ENCODE measurements at regions not wholly inside any gene's neighbourhood (a gene's known extent, or its start where the extent isn't known, plus 50 kb on each side); places are given as distances from the start of the nearest gene placed in this dataset.

DNA sequence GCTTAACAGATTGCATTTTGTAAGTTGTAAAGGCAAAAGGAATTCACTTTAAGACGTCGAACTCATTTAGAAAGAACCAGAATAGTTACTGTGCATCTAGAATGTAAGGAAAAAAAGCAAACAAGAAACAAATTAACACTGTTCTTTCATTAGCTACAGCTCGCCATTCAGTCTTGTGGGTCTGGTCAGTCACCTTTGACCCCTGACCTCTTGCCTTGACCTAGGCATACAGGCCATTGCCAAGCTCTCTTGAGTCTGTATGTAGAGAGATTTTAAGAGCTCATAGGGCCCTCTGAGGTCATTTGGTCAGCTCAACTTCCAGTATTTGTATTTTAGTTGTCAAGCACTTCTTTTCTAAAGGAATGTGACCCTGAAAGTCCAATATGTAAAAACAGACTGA lies 318.7 kb downstream of the DHX35 start:
- no peak for DNase-seq

DNA sequence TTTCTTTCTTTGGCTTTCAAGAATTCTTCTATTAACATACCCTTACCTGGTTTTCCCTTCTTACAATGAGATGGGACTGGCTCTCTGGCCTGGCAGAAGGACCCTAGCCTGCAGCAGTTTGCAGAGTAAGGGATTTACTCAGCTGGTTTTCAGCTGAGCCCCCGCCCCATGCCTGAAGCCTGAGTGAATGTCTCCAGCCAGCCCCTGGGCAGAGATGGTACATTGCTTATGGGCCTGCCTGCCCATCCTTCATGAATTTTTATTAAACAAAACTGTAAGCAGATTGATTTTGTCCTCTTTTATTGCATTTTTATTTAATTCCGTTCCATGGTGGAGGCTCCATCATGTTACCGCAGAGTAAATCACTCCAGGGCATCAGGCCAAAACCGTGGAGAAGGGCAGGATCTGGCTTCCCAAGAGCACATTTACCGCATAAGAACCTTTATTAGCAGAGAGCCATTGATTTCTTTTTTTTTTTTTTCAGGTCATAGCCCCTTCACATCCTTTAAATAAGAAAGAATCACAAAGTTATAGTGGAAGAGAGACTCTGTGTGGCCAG lies 316.2 kb downstream of the DHX35 start:
- no peak for DNase-seq

DNA sequence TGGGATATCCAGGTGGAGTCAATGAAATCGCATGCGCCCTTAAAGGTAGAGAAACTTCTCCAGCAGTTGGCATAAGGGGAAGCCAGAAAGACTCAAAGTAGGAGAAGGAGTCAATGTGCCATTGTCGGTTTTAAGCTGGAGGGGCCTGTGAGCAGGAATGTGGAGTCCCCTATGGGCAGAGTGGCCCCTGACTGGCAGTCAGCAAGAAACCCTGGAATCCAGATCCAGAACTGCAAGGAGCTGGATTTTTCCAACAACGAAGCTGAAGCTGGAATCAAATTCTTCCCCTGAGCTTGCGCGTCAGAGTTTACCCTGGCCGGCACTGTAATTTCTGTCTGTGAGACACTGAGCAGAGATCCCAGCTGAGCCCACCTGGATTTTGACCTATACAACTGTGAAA lies 315.0 kb downstream of the DHX35 start:
- DNase-seq, result no peak

DNA sequence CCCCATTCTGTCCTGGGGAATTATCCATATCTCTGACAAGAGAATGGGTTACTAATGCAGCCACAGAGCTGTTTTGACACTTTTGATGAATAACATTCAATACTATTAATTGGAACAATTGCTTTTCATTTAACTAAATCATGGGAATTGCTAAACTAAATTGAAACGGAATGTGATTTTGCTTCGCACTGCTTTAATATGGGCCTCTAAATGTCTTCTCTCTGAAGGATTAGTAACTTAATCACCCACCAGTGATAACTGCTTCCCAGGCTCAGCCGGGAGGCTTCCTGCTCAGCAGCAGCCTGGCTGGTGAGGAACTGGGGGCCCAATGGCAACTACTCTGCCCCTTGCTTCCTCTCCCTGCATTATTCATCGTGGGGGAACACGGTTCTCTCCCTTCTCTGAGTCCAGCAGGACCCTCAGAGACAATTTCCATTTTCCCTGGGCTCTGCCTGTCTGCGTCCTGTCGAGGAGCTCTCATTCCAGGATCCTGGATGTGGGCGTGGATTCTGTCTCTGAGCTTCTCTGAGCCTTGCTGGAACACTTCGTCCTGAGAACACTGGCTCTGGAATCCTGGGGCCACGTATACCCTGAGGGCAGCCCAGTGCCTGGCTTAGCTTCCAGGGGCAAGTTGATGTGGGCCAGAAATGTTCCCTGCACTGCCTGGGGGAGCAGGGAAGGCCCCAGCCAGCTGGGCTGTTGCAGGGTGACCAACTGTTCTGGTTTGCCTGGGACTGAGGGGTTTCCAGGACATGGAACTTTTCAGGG lies 308.9 kb downstream of the DHX35 start:
- DNase-seq, result no peak

DNA sequence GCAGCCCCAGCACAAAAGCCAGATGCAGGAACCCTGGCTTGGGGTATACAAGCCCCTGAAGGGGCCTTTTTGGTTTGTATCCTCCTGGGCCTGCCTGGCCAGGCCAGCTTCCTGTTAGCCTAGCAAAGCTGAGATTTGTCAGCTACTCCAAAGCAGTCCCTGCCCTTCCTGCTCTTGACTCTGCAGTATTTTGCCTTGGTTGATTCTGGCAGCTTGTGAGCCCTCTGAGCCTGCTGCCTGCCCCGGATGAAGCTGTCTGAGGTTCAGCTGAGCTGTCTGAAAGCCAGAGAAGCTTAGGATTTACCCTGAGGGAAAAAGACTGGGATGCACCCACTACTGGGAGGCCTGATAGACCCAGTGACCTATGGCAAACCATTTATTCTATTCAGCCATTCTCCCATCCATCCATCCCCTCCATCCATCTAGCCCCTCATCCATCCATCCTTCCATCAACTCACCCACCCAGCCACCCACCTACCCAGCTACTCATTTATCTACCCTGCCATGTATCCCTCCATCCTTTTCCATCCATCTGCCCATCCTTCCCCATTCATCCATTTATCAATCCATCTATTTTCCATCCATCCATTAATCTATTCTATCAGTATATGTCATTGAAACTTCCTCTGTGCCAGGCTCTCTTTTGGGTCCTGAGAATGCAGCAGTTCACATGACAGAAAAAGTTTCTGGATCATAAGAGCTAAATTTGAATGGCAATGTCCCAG lies 307.5 kb downstream of the DHX35 start:
- DNase-seq, result no peak

DNA sequence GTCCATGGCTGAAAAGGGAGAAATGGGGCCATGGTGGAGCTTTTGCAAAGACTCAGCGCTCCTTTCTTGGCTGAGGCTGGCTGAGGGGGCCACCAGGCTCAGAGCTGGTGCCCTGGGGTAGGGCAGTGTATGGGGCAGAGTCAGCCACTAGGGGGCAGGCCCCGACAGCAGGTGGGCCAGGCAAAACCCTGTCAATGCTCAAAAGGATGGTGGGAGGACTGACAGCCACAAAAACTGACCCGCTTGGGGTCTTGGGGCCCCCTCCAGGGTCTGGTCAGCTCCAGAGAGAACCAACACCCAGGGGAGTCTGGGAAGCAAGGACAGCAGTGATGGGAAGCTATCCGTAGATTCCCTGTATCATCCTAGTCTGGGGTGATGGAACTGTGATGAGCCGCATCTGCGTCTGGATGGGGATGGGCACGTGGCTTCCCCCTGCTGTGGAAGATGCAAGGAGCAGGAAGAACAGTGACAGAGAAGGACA lies 306.9 kb downstream of the DHX35 start:
- peak; percentile 4 to 61 (median 28) for DNase-seq

DNA sequence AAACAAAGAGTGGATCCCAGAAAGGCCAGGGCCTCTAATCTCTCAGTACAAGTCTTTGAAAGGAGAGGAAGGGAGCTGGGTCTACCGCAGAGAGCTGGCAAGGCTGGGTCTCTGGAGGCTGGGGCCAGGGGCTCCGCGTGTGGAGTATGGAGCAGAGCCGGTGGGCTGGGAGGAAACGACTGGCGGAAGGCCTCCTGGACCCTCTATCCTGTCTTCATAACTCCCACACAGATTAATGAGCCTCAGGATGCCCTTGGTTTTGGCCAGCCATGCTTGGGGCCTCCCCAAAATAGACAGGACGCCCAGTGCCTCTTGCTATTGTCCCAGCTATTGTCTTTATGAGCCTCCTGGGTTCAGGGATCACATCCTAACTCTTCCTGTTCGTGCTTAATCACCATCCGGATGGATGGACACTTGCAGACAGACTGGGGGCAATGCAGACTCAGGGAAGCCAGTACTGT lies 306.4 kb downstream of the DHX35 start:
- no peak for DNase-seq

DNA sequence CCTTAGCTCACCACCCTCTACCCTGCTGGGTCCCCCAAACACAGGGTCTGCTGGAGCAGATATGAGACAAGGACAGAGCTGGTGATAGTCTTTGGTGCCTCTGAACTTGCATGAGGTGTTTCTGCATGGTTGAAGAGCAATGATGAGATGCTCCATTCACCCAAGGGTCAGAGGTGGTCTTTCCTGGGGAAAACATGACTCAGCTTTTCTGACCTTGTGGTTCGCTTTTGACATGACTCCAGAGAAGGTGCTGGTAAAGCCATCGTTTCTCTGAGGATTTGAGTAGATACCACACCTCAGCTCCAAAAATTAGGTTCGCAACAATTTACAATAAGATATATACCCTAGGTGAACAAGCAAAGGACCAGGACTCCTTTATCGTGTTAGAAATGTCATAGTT lies 304.8 kb downstream of the DHX35 start:
- no peak for DNase-seq

DNA sequence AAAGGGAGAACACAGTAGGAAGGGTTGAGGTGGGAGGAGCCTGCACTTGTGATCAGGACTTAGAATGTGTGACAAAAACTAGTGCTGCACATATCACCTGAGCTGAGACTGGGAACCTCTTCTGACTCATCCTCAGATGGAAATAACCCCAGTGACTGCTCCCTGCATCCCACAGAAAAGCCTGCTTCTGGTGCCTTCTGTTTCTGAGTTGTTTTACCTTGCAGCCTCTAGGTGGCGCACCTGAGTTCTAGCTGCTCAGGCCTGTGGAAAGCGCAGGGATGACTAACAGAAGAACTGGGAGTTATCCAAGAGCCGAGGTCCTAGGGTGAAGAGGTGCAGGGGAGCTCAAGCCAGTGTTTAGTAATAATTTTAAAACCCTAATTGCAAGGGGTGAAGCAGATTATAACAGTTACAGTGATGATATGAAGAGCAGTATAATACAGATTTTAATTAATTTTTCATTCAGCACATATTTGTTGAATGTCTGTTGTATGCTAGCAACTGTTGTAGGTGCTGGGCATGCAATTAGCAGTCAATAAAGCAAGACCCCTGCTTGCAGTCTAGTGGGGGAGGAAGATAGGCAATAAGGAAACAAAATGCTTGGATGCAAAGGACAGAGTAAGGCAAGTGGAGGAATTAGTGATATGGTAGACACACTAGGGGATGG lies 302.5 kb downstream of the DHX35 start:
- DNase-seq, result peak; percentile 39 to 77 (median 53)

DNA sequence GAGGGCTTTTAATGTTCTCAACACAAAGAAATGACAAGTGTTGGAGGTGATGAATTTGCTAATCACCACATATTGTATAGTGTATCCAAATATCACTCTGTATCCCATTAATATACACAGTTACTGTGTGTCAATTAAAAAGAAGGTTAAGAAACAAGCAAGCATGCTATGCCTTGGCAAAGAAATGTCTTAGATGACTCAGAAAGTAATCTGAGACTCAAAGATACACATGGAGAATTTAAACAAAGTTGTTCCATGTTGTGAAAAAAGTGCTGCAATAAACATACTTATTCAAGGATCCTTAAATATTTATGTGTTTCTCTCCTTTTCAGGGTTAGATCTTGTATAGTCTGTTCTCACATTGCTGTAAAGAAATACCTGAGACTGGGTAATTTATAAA lies 300.9 kb downstream of the DHX35 start:
- no peak for DNase-seq

DNA sequence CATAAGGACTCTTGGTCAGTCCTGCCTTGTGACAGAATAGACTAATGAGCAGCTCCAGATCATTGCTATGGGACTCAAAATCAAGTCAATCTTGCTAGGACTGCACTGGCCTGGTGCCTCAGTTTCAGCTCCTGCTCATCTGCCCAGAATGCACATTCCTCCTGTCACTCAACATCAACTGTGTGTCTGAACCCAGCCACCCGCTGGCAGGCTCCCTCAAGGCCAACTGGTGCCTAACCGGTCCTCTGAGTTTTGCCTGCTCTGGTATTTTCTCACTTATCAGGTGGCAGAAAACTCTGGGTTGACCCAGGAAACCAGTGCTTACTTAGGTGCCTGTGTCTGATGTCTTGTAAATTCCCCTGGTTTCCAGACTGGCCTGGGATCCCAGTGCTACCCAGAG lies 297.7 kb downstream of the DHX35 start:
- DNase-seq, result no peak

DNA sequence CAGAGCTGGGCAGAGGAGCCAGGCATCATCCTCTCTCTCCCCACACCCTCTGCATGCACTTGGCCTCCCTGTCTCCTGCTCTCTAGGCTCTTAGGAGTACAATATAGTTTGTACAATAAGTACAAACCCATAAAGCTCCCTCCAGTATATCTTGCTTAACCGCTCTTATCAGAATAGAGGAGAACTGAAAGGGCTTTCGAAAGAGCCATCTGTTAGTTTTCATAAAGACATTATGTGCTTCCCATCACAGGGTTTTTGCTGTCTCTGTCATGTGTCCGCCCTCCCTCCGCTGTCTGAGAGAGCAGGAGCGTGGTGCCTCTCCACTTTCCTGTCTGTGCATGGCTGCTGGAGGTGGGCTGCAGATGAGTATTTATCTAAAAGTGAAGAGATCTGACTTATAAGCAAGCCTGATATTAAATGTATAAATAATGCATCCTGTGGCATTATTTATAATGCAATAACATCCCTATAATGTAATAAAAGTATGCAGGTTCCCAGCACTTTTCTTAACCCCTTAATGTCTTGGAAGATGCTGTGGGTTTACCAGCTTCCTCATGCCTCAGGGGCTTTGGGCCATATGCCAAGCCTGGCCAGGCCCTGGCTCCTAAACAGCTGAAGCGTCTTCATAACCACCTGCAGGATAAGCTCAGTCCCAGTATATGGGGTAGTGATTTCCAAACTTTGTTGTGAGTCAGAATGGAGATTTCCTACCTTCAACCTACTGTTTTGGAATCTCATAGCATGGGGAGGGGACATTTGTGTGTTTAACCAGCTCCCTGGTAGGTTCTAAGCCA lies 297.1 kb downstream of the DHX35 start:
- DNase-seq, result peak in 1 of 3 experiments; percentile 43

DNA sequence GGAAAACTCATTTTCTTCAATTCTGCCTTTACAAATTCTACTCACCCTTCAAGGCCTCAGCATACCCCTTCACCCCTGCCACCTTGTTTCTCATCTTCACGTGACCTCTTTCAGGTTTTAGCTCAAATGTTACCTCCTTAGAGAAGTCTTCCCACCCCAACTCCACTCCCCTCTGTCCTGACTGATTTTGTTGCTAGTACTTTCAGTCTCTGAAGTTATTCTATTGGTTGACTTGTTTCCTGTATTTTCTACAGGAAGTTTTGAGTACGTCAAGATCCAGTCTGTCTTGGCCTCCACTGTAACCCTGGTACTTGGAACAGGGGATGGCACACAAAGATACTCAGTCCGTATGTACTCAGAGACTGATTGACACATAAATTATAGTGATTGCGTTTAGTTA lies 296.1 kb downstream of the DHX35 start:
- no peak for DNase-seq

DNA sequence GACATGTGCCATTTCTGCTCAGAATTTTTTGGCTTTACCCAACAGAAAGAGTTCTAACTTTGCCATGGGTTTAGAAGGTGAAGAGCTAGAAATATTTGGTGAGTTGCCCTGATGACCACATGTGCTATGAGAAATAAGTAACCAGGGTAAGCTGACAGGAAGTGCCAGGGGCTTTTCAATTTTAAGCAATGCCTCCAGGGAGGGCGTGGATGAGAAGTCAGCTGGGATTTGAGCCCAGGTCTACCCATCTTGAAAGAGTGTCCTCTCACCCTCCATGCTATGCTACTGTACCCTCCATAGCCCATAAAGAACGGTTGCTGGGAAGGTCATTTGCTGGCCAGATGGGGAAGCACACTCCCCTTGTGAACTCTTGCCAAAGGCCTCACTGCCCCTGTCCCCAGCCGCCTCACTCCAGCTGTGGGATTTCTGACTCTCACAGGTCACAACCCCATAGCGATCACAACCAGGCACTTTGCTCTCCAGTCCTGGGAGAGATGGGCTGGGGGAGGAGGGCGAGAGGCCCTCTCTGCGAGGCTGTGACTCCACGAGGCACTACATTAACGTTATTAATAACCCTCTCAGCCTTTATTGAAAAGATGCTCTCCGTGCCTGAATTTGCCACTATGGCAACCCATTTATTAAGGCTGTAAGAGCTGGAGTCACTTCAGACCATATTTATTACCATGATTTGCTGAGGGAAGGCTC lies 291.1 kb downstream of the DHX35 start:
- DNase-seq, result peak in 2 of 3 experiments; percentile 59 to 90

DNA sequence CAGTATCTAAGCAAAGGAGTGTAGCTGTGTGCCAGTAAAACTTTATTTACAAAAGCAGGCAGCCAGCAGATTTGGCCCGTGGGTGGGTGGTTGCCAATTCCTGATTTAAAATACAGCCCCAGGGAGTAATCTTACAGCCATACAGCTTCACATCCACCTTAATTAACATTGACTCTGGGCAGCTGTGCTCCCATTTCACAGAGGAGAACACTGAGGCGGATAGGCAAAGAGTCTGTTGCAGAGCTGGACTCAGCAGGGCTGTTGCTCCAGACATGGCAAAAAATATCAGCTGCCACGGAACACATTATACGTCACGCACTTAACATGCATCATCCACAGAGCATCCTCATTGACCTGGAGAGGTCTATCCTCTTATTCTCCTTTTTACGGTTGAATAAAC lies 289.9 kb downstream of the DHX35 start:
- DNase-seq, result no peak

DNA sequence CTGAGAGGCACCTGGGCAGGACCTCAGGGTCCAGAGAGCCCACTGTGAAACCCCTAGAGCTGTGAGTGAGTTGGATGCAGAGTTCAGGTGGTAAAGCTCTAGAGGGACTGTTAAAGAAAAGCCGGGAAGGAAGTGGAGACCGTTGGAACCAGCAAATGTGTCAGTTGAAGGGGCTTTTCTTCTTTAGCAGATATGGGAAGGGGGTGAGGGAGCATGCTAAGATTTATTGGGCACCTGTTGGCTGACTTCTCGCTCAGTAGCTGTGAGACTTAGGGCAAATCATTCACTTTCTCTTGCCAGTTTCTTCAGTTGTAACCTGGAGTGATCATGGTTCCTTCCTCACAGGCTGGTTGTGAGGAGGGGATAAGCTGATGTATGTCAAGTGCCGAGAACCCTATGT lies 287.7 kb downstream of the DHX35 start:
- peak in 1 of 3 experiments; percentile 41 for DNase-seq

DNA sequence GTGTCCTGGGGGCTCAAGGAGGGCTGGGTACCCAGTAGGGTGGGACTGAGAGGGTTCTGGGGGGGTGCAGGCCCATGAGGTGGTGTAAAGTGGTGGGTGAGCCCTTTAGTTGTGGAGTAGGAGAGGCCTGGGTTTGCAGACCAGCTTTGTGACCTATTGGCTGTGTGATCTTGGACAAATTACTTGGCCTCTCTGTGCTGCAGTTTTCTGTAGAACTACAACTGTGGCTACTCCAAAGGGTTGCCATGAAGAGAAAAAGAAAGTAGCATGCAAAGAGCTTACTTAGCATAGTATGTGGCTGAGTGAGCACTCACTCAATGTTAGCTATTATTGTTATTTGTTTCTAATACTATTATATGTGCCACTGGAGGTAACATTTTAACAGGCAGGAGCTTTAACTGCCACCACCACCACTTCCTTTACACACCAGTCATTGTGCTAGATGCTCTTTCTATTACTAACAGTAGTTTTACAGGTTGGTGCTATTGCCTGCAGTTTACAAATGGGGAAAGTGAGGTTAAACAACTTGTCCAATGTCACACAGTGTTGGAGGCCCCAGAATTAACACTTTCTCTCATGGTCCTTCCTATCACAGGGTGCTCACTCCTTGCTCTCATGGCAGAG lies 286.8 kb downstream of the DHX35 start:
- DNase-seq, result no peak

DNA sequence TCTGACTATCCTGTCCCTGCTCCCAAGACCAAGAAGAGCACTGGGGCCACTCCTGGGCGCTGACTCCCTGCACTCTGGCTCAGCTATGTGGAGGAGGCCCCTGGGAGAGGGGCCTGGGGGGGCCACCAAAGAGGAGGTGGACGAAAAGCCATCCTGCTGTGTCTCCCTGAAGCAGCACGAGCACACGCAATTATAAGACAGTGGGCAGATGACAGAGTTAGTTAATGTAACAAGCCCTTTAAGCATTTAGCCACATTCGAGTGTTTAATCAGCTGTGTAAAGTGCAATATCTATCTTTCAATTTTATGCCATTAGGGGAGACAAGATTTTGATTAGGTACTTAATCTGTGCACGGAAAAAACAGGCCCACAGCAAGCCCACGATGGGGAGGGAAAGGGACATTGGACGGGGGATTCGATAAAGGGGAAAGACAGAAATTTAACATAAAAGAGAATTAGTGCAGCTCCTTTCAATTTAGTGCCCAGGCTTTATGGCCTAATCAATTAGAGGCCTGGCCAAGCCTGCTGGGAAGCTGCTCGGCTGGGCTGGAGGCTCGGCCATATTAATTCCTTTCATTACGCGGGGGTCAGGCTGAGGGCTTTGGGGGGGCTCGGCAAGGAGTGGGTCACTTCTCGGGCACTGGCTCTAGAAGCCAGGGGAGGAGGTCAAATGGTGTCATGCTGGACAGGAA lies 286.2 kb downstream of the DHX35 start:
- peak in 2 of 3 experiments; percentile 88 to 98 for DNase-seq

DNA sequence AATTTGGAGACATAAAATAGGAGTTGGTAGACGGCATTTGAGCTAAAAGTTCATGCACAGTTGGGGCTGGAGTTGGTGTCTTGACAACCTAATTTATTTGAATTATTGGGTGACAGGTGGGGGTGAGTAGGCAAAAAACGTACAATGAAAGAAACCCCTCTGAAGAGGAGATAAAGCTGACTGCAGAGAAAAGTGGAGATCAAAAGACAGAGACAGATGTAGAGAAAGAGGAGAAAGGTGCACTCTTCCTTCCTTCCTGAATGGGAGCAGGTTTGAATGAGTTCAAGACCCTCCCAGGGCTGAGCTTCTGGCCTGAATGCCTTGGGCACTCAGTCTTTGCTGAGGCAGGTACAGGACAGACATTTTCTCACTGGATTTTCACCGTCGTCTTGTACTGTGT lies 284.3 kb downstream of the DHX35 start:
- no peak for DNase-seq

DNA sequence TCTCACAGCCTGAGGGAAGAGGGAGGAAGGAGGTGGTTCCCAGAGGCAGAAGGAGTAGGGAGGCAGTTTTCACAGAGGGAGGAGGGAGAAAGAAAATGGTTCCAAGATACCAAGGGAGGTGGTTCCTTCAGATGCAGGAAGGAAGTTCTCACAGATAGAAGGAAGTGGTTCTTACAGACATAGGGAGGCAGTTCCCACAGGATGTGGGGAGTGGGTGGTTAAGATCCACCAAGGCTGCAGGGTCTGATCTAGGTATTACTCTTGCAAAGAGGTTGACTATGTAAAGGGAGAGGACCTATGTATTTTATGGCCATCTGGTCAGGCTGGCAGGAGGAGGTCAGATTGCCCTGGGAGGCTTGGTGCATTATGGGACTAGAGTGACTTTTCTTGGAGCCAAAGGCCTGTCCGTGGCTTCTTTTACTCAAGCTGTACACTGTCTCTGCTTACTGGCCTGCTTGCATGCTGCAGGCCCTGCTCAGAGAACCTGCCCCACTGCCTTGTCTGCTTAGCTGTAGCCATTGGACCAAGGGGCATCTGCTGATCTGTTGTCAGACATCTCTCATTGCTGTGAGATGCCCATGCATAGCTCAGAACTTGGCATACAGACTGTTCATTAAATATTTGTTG lies 283.7 kb downstream of the DHX35 start:
- no peak for DNase-seq
